ENCODE measurements at regions not wholly inside any gene's neighbourhood (a gene's known extent, or its start where the extent isn't known, plus 50 kb on each side); places are given as distances from the start of the nearest gene placed in this dataset.
A peak's percentile ranks its signal among the peaks of the same experiment; 100 is the strongest.

DNA sequence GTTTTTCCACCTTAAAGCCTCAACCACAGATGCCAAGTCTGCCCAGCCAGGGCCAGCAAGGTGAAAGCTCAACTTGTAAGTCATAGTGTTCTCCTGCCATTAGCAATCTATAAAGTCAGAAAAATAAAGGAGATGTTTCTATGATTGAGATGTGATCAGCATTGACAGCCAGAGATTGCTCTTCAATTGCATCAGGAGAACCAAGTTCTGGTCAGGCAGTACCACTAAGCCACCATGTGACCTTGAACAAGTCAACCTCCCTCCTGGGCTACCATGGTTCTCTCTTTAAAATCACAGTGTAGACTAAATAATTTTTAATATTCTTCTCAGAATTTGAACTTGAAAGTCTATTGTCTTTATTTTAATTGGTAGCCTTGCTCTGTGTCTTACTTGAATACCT is 220.3 kb upstream of the HES1 start:
- no peak overlapping the region for H3K4ac ChIP-seq (ENCODE audit: low read depth, low read length)
- H2BK12ac ChIP-seq (ENCODE audit: low read length), result no peak overlapping the region
- no peaks in the 10 kb centered on the region for H3K9me3 ChIP-seq (ENCODE audit: insufficient read depth, low read depth, low read length)
- no peak overlapping the region for H3K23ac ChIP-seq (ENCODE audit: low read length)
- H4K91ac ChIP-seq (ENCODE audit: low read depth, low read length), result no peak overlapping the region
- peaks cover 2% of the 10 kb centered on the region for H3K79me1 ChIP-seq (ENCODE audit: low read length)
- no peak overlapping the region for H2BK5ac ChIP-seq (ENCODE audit: low read depth, low read length, poor library complexity)
- no peak overlapping the region for H4K12ac ChIP-seq (ENCODE audit: low read depth, low read length)
- DNase-seq, result no peak
- no peaks in the 10 kb centered on the region for H3K27me3 ChIP-seq (ENCODE audit: insufficient read depth, low read length)
- H3K9ac ChIP-seq (ENCODE audit: low read length), result no peak overlapping the region
- no peak overlapping the region for H3K14ac ChIP-seq (ENCODE audit: low read length)
- no peak overlapping the region for H2BK120ac ChIP-seq (ENCODE audit: insufficient read depth, low read length, poor library complexity)
- H3K36me3 ChIP-seq (ENCODE audit: control insufficient read depth in 1 of 2, insufficient read depth in 2 of 2, low read length in 2 of 2), result no peaks in the 10 kb centered on the region
- H2AFZ ChIP-seq (ENCODE audit: insufficient read depth, low read length, poor library complexity), result no peak overlapping the region
- peaks cover 3 to 5% of the 10 kb centered on the region in 2 experiments for H3K4me1 ChIP-seq (ENCODE audit: control insufficient read depth in 1 of 2, insufficient read depth in 2 of 2, low read length in 2 of 2)
- no peak overlapping the region for H3K18ac ChIP-seq (ENCODE audit: low read length)
- H3K4me2 ChIP-seq (ENCODE audit: low read length), result no peak overlapping the region
- H3K4me3 ChIP-seq (ENCODE audit: low read depth, low read length), result no peak overlapping the region
- H2AK5ac ChIP-seq (ENCODE audit: low read length), result no peak overlapping the region
- no peak overlapping the region for H4K8ac ChIP-seq (ENCODE audit: low read depth, low read length)
- no peak overlapping the region for H3K27ac ChIP-seq (ENCODE audit: low read depth, low read length)
- H3K79me2 ChIP-seq (ENCODE audit: control insufficient read depth, insufficient read depth, low read length, poor library complexity), result no peaks in the 10 kb centered on the region

DNA sequence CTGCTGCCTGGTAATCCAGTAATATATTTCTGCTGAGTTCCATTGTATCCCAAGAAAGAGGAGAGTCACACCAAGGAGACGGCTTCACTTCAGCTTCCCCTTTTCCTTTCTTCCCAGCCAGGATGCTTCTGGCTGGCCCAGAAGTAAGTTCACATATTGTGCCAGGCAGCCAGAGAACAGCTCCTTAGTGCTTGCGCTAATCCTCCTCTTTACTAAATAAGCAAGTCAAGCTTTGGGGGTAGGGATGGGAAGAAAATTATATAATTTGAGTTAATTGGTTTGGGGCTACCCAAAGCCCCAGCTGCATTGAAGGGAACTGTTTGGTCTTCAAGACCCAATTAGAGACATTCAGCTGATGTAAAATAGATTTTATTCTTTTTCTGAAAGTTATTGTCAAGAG is 218.8 kb upstream of the HES1 start:
- no peaks in the 10 kb centered on the region for H3K9me3 ChIP-seq (ENCODE audit: insufficient read depth, low read depth, low read length)
- no peak overlapping the region for H4K8ac ChIP-seq (ENCODE audit: low read depth, low read length)
- no peaks in the 10 kb centered on the region for H3K36me3 ChIP-seq (ENCODE audit: control insufficient read depth in 1 of 2, insufficient read depth in 2 of 2, low read length in 2 of 2)
- H2BK5ac ChIP-seq (ENCODE audit: low read depth, low read length, poor library complexity), result no peak overlapping the region
- H2BK120ac ChIP-seq (ENCODE audit: insufficient read depth, low read length, poor library complexity), result no peak overlapping the region
- peaks cover 2% of the 10 kb centered on the region for H3K79me1 ChIP-seq (ENCODE audit: low read length)
- no peak for DNase-seq
- H3K4ac ChIP-seq (ENCODE audit: low read depth, low read length), result no peak overlapping the region
- no peak overlapping the region for H3K4me3 ChIP-seq (ENCODE audit: low read depth, low read length)
- H3K79me2 ChIP-seq (ENCODE audit: control insufficient read depth, insufficient read depth, low read length, poor library complexity), result no peaks in the 10 kb centered on the region
- H3K27ac ChIP-seq (ENCODE audit: low read depth, low read length), result no peak overlapping the region
- no peak overlapping the region for H4K91ac ChIP-seq (ENCODE audit: low read depth, low read length)
- no CpG with 5 or more reads among the region's 2 CpGs for WGBS (ENCODE audit: extremely low coverage, insufficient coverage, insufficient read length)
- H4K12ac ChIP-seq (ENCODE audit: low read depth, low read length), result no peak overlapping the region
- no peak overlapping the region for H3K4me2 ChIP-seq (ENCODE audit: low read length)
- no peaks in the 10 kb centered on the region for H3K27me3 ChIP-seq (ENCODE audit: insufficient read depth, low read length)
- H3K23ac ChIP-seq (ENCODE audit: low read length), result no peak overlapping the region
- H3K9ac ChIP-seq (ENCODE audit: low read length), result no peak overlapping the region
- no peak overlapping the region for H3K14ac ChIP-seq (ENCODE audit: low read length)
- H3K4me1 ChIP-seq (ENCODE audit: control insufficient read depth in 1 of 2, insufficient read depth in 2 of 2, low read length in 2 of 2), result no peaks in the 10 kb centered on the region
- no peak overlapping the region for H2AFZ ChIP-seq (ENCODE audit: insufficient read depth, low read length, poor library complexity)
- H2BK12ac ChIP-seq (ENCODE audit: low read length), result no peak overlapping the region
- H3K18ac ChIP-seq (ENCODE audit: low read length), result no peak overlapping the region
- H2AK5ac ChIP-seq (ENCODE audit: low read length), result no peak overlapping the region

DNA sequence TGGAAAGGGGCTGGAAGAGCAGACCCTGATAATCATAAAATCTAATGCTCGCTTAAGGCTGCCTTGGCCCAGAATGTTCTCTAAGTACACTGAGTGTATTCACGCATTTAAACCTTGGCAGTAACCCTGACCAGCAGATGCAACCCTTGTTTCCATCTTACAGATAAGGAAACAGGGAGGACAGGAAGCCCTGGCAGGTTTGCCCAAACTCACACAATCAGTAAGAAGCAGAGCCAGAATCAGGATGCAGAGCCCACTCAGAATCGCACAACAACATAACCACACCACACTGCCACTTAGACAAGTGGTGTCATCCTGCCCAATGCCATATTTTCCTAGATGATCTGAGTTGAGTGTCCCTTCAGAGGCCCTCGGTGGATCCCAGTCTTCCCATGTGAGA is 214.5 kb upstream of the HES1 start:
- no peaks in the 10 kb centered on the region for H3K79me2 ChIP-seq (ENCODE audit: control insufficient read depth, insufficient read depth, low read length, poor library complexity)
- H4K91ac ChIP-seq (ENCODE audit: low read depth, low read length), result no peak overlapping the region
- no peak overlapping the region for H2BK12ac ChIP-seq (ENCODE audit: low read length)
- H2AFZ ChIP-seq (ENCODE audit: insufficient read depth, low read length, poor library complexity), result no peak overlapping the region
- H2BK5ac ChIP-seq (ENCODE audit: low read depth, low read length, poor library complexity), result no peak overlapping the region
- H3K23ac ChIP-seq (ENCODE audit: low read length), result no peak overlapping the region
- H2AK5ac ChIP-seq (ENCODE audit: low read length), result no peak overlapping the region
- no peak overlapping the region for H3K4me3 ChIP-seq (ENCODE audit: low read depth, low read length)
- H3K9me3 ChIP-seq (ENCODE audit: insufficient read depth, low read depth, low read length), result peaks cover 6% of the 10 kb centered on the region
- no peak overlapping the region for H4K8ac ChIP-seq (ENCODE audit: low read depth, low read length)
- no peak overlapping the region for H3K18ac ChIP-seq (ENCODE audit: low read length)
- H3K4me2 ChIP-seq (ENCODE audit: low read length), result no peak overlapping the region
- no peak for DNase-seq
- no peak overlapping the region for H4K12ac ChIP-seq (ENCODE audit: low read depth, low read length)
- H3K4ac ChIP-seq (ENCODE audit: low read depth, low read length), result no peak overlapping the region
- no peaks in the 10 kb centered on the region for H3K79me1 ChIP-seq (ENCODE audit: low read length)
- H3K36me3 ChIP-seq (ENCODE audit: control insufficient read depth in 1 of 2, insufficient read depth in 2 of 2, low read length in 2 of 2), result no peaks in the 10 kb centered on the region
- H3K27me3 ChIP-seq (ENCODE audit: insufficient read depth, low read length), result no peaks in the 10 kb centered on the region
- no peaks in the 10 kb centered on the region for H3K4me1 ChIP-seq (ENCODE audit: control insufficient read depth in 1 of 2, insufficient read depth in 2 of 2, low read length in 2 of 2)
- H2BK120ac ChIP-seq (ENCODE audit: insufficient read depth, low read length, poor library complexity), result no peak overlapping the region
- H3K9ac ChIP-seq (ENCODE audit: low read length), result no peak overlapping the region
- H3K14ac ChIP-seq (ENCODE audit: low read length), result no peak overlapping the region
- WGBS (ENCODE audit: extremely low coverage, insufficient coverage, insufficient read length), result no CpG with 5 or more reads among the region's 4 CpGs
- no peak overlapping the region for H3K27ac ChIP-seq (ENCODE audit: low read depth, low read length)

DNA sequence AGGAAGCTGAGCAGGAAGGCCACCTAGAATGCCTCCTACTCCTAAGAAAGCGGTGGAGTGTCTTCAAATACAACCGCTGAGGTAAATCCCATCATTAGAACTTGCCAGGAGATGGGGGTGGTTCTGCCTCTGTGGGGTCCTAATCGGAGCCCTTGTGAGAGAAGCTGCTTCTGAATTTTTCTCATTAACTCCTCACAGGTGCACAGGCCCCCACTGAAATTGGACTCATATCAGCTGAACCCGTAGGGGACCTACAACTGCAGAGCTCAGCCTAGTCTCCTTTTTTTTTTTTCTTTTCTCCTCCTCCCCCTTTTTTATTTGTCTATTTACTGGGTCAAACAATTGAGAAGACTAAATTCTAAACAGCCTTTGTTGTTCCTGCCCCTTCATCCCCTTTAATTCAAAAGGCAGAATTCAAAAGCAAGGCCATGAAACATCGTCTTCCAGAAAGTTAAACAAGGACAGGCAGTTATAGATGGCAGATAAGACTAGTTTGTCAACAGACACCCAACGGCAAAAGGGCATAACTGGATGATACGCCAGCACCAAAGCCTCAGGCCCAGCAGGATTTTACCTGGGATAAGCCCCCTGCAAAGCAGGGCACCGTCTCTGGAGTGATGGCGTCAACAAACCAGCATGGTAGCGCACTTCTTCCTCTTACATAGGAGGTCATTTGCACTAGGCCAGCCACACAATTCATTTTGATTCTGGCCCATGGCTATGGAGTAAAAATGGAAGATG is 213.7 kb upstream of the HES1 start:
- H3K36me3 ChIP-seq (ENCODE audit: control insufficient read depth in 1 of 2, insufficient read depth in 2 of 2, low read length in 2 of 2), result no peaks in the 10 kb centered on the region
- no peak overlapping the region for H3K4me2 ChIP-seq (ENCODE audit: low read length)
- no peak overlapping the region for H4K8ac ChIP-seq (ENCODE audit: low read depth, low read length)
- no peak overlapping the region for H4K12ac ChIP-seq (ENCODE audit: low read depth, low read length)
- no peak overlapping the region for H2BK120ac ChIP-seq (ENCODE audit: insufficient read depth, low read length, poor library complexity)
- H3K27ac ChIP-seq (ENCODE audit: low read depth, low read length), result no peak overlapping the region
- no peak overlapping the region for H3K23ac ChIP-seq (ENCODE audit: low read length)
- no peak overlapping the region for H2AK5ac ChIP-seq (ENCODE audit: low read length)
- peak in 1 of 2 donors; percentile 12 for DNase-seq
- no peaks in the 10 kb centered on the region for H3K27me3 ChIP-seq (ENCODE audit: insufficient read depth, low read length)
- H3K18ac ChIP-seq (ENCODE audit: low read length), result no peak overlapping the region
- H3K4ac ChIP-seq (ENCODE audit: low read depth, low read length), result no peak overlapping the region
- H4K91ac ChIP-seq (ENCODE audit: low read depth, low read length), result no peak overlapping the region
- no CpG with 5 or more reads among the region's 10 CpGs for WGBS (ENCODE audit: extremely low coverage, insufficient coverage, insufficient read length)
- no peaks in the 10 kb centered on the region for H3K4me1 ChIP-seq (ENCODE audit: control insufficient read depth in 1 of 2, insufficient read depth in 2 of 2, low read length in 2 of 2)
- no peak overlapping the region for H2AFZ ChIP-seq (ENCODE audit: insufficient read depth, low read length, poor library complexity)
- no peak overlapping the region for H3K14ac ChIP-seq (ENCODE audit: low read length)
- H3K9me3 ChIP-seq (ENCODE audit: insufficient read depth, low read depth, low read length), result peaks cover 6% of the 10 kb centered on the region
- H3K4me3 ChIP-seq (ENCODE audit: low read depth, low read length), result no peak overlapping the region
- H2BK12ac ChIP-seq (ENCODE audit: low read length), result no peak overlapping the region
- H3K79me1 ChIP-seq (ENCODE audit: low read length), result no peaks in the 10 kb centered on the region
- no peaks in the 10 kb centered on the region for H3K79me2 ChIP-seq (ENCODE audit: control insufficient read depth, insufficient read depth, low read length, poor library complexity)
- no peak overlapping the region for H3K9ac ChIP-seq (ENCODE audit: low read length)
- no peak overlapping the region for H2BK5ac ChIP-seq (ENCODE audit: low read depth, low read length, poor library complexity)
